Activated CD8-positive, alpha-beta T cell treated with anti-CD3 and anti-CD28 coated beads for 36 hours (primary cell): ENCODE measurements at regions not wholly inside any gene's neighbourhood (a gene's known extent, or its start where the extent isn't known, plus 50 kb on each side); places are given as distances from the start of the nearest gene placed in this dataset.

ENCODE experiments used
- ATAC-seq: fragments of 200-7000 bp; cut with Tn5 transposase; one replicate; pipeline ENCODE4 v1.10.0; 2021; ENCODE audit warnings: mild to moderate bottlenecking, moderate library complexity
- CTCF ChIA-PET: fragments of 350-600 bp; sonication (Branson Sonifier 250); formaldehyde crosslinking; loops from one replicate; lab custom pipeline; 2021; ENCODE audit warnings: antibody characterized with exemption; lab: Charles Lee
- POLR2A ChIA-PET: fragments of 350-600 bp; sonication (Branson Sonifier 250); formaldehyde crosslinking; loops from one replicate; lab custom pipeline; 2021; ENCODE audit warnings: antibody characterized with exemption; lab: Charles Lee
- DNase-seq: peaks from one replicate; pipeline ENCODE4 v3.0.0-alpha.2; 2020
- H3K27ac Mint-ChIP-seq: one replicate; pipeline ENCODE4 v1.8.0; 2021; ENCODE audit warnings: mild to moderate bottlenecking, mixed read lengths
- H3K27me3 Mint-ChIP-seq: one replicate; pipeline ENCODE4 v1.8.0; 2021; ENCODE audit warnings: mixed read lengths
- H3K36me3 Mint-ChIP-seq: one replicate; pipeline ENCODE4 v1.8.0; 2021; ENCODE audit warnings: low read depth, mixed read lengths
- H3K4me1 Mint-ChIP-seq: one replicate; pipeline ENCODE4 v1.8.0; 2021; ENCODE audit warnings: low read depth, mixed read lengths
- H3K4me3 Mint-ChIP-seq: one replicate; pipeline ENCODE4 v1.8.0; 2021; ENCODE audit warnings: mild to moderate bottlenecking, moderate library complexity, mixed read lengths
- H3K9me3 Mint-ChIP-seq: one replicate; pipeline ENCODE4 v1.8.0; 2021; ENCODE audit warnings: mixed read lengths
- intact Hi-C: fragments of 100-400 bp; cut with micrococcal nuclease; formaldehyde crosslinking; loops from one replicate; pipeline ENCODE4 v1.10.0; 2022
- TF ChIP-seq, protein P1 (sequence below): fragments of 200-600 bp; IDR thresholded peaks from one replicate; pipeline ENCODE4 v1.8.0; 2022; ENCODE audit warnings: antibody characterized with exemption, mild to moderate bottlenecking

DNA sequence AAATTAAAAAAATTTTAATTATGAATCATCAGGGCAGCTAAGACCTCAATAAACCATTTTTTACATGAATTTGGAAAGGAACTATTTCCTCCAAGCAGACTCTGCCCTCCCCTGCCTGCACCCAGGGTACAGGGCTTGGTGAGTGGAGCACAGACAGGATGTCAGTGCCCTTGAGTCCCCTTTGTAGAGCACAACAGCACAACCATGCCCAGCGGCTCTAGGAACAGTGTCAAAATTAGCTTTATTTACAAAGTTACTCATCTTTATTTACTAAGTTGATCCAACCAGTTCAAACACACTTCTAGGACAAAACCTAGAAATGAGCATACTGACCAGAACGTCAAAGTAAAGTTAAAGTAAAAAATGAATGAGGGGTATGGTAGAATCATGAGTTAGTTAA, 90.6 kb upstream of the TSC22D2 start:
- intact Hi-C loops, result no loop called here
- DNase-seq, result no peak
- TF ChIP-seq, protein P1, sequence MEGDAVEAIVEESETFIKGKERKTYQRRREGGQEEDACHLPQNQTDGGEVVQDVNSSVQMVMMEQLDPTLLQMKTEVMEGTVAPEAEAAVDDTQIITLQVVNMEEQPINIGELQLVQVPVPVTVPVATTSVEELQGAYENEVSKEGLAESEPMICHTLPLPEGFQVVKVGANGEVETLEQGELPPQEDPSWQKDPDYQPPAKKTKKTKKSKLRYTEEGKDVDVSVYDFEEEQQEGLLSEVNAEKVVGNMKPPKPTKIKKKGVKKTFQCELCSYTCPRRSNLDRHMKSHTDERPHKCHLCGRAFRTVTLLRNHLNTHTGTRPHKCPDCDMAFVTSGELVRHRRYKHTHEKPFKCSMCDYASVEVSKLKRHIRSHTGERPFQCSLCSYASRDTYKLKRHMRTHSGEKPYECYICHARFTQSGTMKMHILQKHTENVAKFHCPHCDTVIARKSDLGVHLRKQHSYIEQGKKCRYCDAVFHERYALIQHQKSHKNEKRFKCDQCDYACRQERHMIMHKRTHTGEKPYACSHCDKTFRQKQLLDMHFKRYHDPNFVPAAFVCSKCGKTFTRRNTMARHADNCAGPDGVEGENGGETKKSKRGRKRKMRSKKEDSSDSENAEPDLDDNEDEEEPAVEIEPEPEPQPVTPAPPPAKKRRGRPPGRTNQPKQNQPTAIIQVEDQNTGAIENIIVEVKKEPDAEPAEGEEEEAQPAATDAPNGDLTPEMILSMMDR, result no peak
- CTCF ChIA-PET, result interaction anchor here (1.2 kb wide), 1 partner anchor 10 kb away, joined by 3 read pairs; no protein-coding TSS in a partner anchor
- Mint-ChIP-seq H3K9me3 (no peaks in the 10 kb centered on the region), H3K4me1 (no peaks in the 10 kb centered on the region), H3K4me3 (no peak overlapping the region), H3K27ac (no peak overlapping the region), H3K36me3 (no peaks in the 10 kb centered on the region), H3K27me3 (peaks cover 14% of the 10 kb centered on the region)
- no peak for ATAC-seq
- POLR2A ChIA-PET, result no interaction called here

DNA sequence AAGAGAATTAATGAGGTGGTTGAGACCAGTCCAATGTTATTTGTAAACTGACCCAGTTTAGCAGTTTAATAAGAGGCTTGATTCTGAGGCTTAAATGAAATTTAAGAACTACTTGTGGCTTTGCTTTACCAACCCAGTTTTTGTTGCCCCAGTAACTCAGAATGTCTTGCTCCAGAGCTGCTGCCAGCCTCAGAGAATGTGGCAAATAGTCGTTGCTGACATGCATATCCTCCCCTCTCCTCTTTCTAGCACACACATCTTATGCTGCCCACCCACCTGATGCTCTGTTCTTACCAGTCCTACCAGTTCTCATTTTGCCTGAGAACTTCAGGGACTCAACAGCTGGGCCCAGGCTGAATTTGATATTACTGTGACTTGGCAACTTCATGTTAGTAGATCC, 92.4 kb upstream of the TSC22D2 start:
- H3K9me3 Mint-ChIP-seq, result no peaks in the 10 kb centered on the region
- TF ChIP-seq, protein P1, result no peak
- H3K36me3 Mint-ChIP-seq, result no peaks in the 10 kb centered on the region
- ATAC-seq, result no peak
- no peak overlapping the region for H3K27ac Mint-ChIP-seq
- no peaks in the 10 kb centered on the region for H3K4me1 Mint-ChIP-seq
- peaks cover 14% of the 10 kb centered on the region for H3K27me3 Mint-ChIP-seq
- ChIA-PET POLR2A (no interaction called here), CTCF (interaction anchor here (0.9 to 1.9 kb wide), 2 partner anchors 20 to 109 kb away, joined by 3 to 4 read pairs; no protein-coding TSS in a partner anchor)
- intact Hi-C loops, result no loop called here
- no peak for DNase-seq
- H3K4me3 Mint-ChIP-seq, result no peak overlapping the region

DNA sequence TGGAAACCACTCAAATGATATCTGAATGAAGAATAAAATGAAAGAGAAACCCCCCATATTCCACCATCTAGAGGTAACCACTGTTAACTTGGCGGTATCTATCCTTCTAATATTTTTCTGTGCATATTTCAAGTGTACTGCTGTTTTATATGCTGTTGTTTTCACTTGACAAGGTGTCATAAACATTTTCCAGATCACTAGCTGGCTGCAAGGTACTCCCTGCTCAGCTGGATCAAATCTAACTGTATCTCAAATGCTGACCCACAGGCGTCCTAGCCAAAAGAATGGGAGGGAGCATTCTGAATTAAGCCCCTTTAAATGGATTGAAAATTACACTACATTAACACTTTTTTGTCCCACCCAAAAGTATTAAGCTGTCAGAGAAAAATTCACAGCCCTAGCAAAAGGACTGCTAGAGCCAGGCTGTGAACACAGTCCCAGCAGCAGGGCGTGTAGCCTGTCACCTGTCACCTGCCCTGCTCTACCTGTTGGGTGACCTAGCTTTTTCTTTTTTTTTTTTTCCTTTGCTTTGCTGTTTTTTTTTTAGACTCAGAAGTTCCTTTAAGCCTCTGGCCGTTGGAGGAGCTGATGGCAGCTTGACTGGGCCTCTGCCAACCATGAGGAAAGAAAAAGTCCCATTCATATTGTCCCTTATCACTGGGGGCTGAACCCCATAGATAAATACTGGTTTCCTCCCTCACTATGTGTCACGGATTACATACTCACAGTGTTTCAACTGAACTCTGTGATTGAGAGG, 93.7 kb upstream of the TSC22D2 start:
- intact Hi-C loops, result no loop called here
- H3K27ac Mint-ChIP-seq, result no peak overlapping the region
- H3K4me1 Mint-ChIP-seq, result no peaks in the 10 kb centered on the region
- no peak overlapping the region for H3K4me3 Mint-ChIP-seq
- DNase-seq, result no peak
- no peaks in the 10 kb centered on the region for H3K9me3 Mint-ChIP-seq
- ATAC-seq, result no peak
- H3K36me3 Mint-ChIP-seq, result no peaks in the 10 kb centered on the region
- POLR2A ChIA-PET, result no interaction called here
- peaks cover 17% of the 10 kb centered on the region for H3K27me3 Mint-ChIP-seq
- TF ChIP-seq, protein P1, result no peak
- CTCF ChIA-PET, result interaction anchor here (1.0 to 1.9 kb wide), 2 partner anchors 10 to 19 kb away, joined by 4 read pairs; no protein-coding TSS in a partner anchor

DNA sequence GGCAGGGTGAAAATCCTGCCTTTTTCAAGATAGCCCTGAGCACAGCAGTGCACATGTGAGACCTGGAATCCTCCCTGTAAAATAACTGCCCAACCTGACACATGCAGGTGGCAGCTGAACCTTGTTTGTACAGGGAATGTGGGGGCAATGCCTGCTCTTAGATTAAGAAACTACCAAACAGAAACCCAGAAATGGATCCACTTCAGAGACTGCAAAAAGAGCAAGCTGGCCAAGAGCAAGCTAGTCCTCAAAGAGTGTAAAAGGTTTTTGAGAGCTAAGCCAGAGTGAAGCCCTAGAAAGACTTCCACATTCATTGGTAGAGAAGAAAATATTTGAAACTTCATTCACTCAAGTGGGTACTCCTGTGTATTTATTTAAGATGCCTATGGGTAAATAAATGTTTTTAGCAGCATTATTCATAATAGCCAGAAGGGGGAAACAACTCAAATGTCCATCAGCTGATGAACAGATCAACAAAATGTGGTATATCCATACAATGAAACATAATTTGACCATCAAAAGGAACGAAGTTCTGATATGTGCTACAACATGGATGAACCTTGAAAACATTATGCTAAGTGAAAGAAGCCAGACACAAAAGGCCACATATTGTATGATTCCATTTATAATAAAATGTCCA, 96.0 kb upstream of the TSC22D2 start:
- no peak overlapping the region for H3K27ac Mint-ChIP-seq
- intact Hi-C loops, result no loop called here
- DNase-seq (no peak), ATAC-seq (no peak)
- no peak overlapping the region for H3K4me3 Mint-ChIP-seq
- H3K9me3 Mint-ChIP-seq, result no peaks in the 10 kb centered on the region
- H3K4me1 Mint-ChIP-seq, result no peaks in the 10 kb centered on the region
- H3K36me3 Mint-ChIP-seq, result no peaks in the 10 kb centered on the region
- ChIA-PET CTCF (interaction anchor here (0.6 to 1.8 kb wide), 3 partner anchors 26 to 203 kb away, joined by 3 to 6 read pairs (median 5); no protein-coding TSS in a partner anchor), POLR2A (no interaction called here)
- TF ChIP-seq, protein P1, result no peak
- peaks cover 21% of the 10 kb centered on the region for H3K27me3 Mint-ChIP-seq

DNA sequence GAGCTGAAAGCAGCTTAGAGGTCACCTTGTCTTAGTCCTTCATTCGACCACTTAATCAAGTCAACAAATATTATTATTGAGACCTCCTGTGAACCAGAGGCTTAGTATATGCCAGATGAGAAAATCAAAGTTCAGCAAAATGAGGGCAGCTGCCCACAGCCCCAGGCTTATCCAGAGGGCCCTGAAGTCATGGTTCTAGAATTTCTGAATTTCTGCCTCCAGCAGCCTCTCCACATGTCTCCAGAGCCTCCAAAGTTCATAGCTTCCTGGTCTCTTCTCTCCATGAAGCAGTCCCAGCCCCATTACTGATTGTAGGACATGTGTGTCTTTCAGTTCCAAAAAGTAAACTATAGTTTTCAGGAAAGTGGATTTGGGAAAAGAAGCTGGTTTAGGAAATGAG, 96.9 kb upstream of the TSC22D2 start:
- no peaks in the 10 kb centered on the region for H3K9me3 Mint-ChIP-seq
- DNase-seq (no peak), ATAC-seq (no peak)
- no peaks in the 10 kb centered on the region for H3K36me3 Mint-ChIP-seq
- no peaks in the 10 kb centered on the region for H3K4me1 Mint-ChIP-seq
- CTCF ChIA-PET, result interaction anchor here (1.2 to 1.8 kb wide), 4 partner anchors 14 to 185 kb away, joined by 3 to 6 read pairs (median 4); no protein-coding TSS in a partner anchor
- peaks cover 19% of the 10 kb centered on the region for H3K27me3 Mint-ChIP-seq
- TF ChIP-seq, protein P1, result no peak
- no peak overlapping the region for H3K4me3 Mint-ChIP-seq
- intact Hi-C loops, result no loop called here
- no peak overlapping the region for H3K27ac Mint-ChIP-seq
- POLR2A ChIA-PET, result no interaction called here
